H1 (cell line): ENCODE measurements at regions not wholly inside any gene's neighbourhood (a gene's known extent, or its start where the extent isn't known, plus 50 kb on each side); places are given as distances from the start of the nearest gene placed in this dataset.

ENCODE experiments used
- BCL11A ChIP-seq, 2 experiments: IDR thresholded peaks; one replicate each; pipeline ENCODE4 v1.6.1; 2011; ENCODE audit warnings: low read depth in 2 of 2, low read length in 2 of 2, mild to moderate bottlenecking in 2 of 2
- CTCF ChIP-seq, 3 experiments: IDR thresholded peaks; 1 replicate in 2 of 3; 2 replicates in 1 of 3; pipeline versions ENCODE4 v1.5.1 to v1.6.1; 2011; ENCODE audit warnings: low read length in 3 of 3, mild to moderate bottlenecking in 3 of 3, inconsistent platforms in 2 of 3, low read depth in 1 of 3, moderate library complexity in 1 of 3; ENCODE audit not compliant: insufficient read depth in 1 of 3; ENCODE audit errors: control extremely low read depth in 1 of 3
- EZH2 ChIP-seq: fragments of 200-600 bp; sonication (generic); IDR thresholded peaks from 2 replicates; pipeline ENCODE4 v1.7.1; 2012; ENCODE audit warnings: low read depth, mild to moderate bottlenecking, moderate library complexity, low read length, inconsistent platforms; ENCODE audit not compliant: severe bottlenecking
- HDAC6 ChIP-seq: IDR thresholded peaks from one replicate; pipeline ENCODE4 v1.7.1; 2012; ENCODE audit warnings: low read depth, mild to moderate bottlenecking, inconsistent platforms, low read length, moderate library complexity
- KDM1A ChIP-seq: fragments of 200-600, 300-600 bp; sonication (generic); IDR thresholded peaks from 2 replicates; pipeline ENCODE4 v1.7.1; 2016; ENCODE audit warnings: mild to moderate bottlenecking, low read length, borderline replicate concordance

- TF ChIP-seq CTCF (IDR thresholded peaks at IDR 0.05; ENCODE audit: control extremely low read depth in 1 of 3, insufficient read depth in 1 of 3, low read depth in 1 of 3, low read length in 3 of 3), result no peak
- TF ChIP-seq BCL11A (IDR thresholded peaks at IDR 0.05; ENCODE audit: low read depth in 2 of 2, low read length in 2 of 2), result no peak
- TF ChIP-seq EZH2, result no peak
- TF ChIP-seq HDAC6, result no peak
- no peak for TF ChIP-seq KDM1A
Observed at GRCh38 chr4:156401371-156401770, 447.7 kb upstream of the CTSO start (continued).
